ENCODE measurements at regions not wholly inside any gene's neighbourhood (a gene's known extent, or its start where the extent isn't known, plus 50 kb on each side); places are given as distances from the start of the nearest gene placed in this dataset.

- TF ChIP-seq EZH2 (IDR thresholded peaks at IDR 0.05; ENCODE audit: borderline replicate concordance, low read length) (no peak), CTCF (IDR thresholded peaks at IDR 0.05; ENCODE audit: low read length) (no peak)
- Histone ChIP-seq H3K9ac (ENCODE audit: low read length) (no peak overlapping the region), H2AFZ (ENCODE audit: low read length) (no peak overlapping the region), H3K4me1 (ENCODE audit: insufficient read depth, low read length, severe bottlenecking) (peaks cover 35% of the 10 kb centered on the region), H3K9me3 (ENCODE audit: low read length) (no peaks in the 10 kb centered on the region), H3K9me2 (ENCODE audit: low read depth, low read length) (no peaks in the 10 kb centered on the region), H3F3A (ENCODE audit: insufficient read depth, low read length) (no peaks in the 10 kb centered on the region), H3K4me3 (ENCODE audit: low read depth, low read length, poor library complexity, severe bottlenecking) (no peak overlapping the region), H3K4me2 (ENCODE audit: low read length) (no peak overlapping the region), H3K27me3 (ENCODE audit: insufficient read depth, low read length) (no peaks in the 10 kb centered on the region), H4K20me1 (ENCODE audit: insufficient read depth, low read length) (no peaks in the 10 kb centered on the region), H3K27ac (ENCODE audit: low read depth, low read length, poor library complexity, severe bottlenecking) (no peak overlapping the region), H3K36me3 (ENCODE audit: insufficient read depth, low read length) (no peaks in the 10 kb centered on the region), H3K79me2 (ENCODE audit: insufficient read depth, low read length) (no peaks in the 10 kb centered on the region)
These were observed 172.7 kb upstream of the CNOT2 start for GRCh38 chr12:70070494-70071007.

DNA sequence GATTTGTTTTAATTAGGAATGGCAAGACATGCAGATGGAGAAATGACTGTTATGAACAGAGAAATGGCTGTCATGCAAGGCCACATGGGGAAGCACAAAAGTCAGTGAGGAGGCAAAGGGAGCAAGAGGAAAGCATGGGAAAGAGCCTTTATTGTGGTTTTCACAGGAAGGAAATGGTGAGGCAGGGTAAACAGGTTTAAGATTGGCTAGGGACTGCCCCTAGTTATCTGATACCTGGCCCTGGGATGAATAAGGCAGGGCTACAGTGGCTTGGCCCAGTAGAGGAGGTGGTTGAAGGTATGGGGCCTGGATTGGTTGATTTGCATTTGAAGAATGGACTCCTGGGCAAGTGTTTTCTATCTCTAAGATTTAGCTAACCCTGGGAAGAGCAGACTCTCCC is 168.7 kb upstream of the CNOT2 start:
- no peak overlapping the region for H3K4me2 ChIP-seq (ENCODE audit: low read length)
- no peaks in the 10 kb centered on the region for H3F3A ChIP-seq (ENCODE audit: insufficient read depth, low read length)
- H3K27me3 ChIP-seq (ENCODE audit: insufficient read depth, low read length) = no peaks in the 10 kb centered on the region
- no peaks in the 10 kb centered on the region for H3K79me2 ChIP-seq (ENCODE audit: insufficient read depth, low read length)
- H3K9ac ChIP-seq (ENCODE audit: low read length) = no peak overlapping the region
- H3K36me3 ChIP-seq (ENCODE audit: insufficient read depth, low read length) = no peaks in the 10 kb centered on the region
- H3K27ac ChIP-seq (ENCODE audit: low read depth, low read length, poor library complexity, severe bottlenecking) = no peak overlapping the region
- no peaks in the 10 kb centered on the region for H3K9me2 ChIP-seq (ENCODE audit: low read depth, low read length)
- H3K4me3 ChIP-seq (ENCODE audit: low read depth, low read length, poor library complexity, severe bottlenecking) = no peak overlapping the region
- H3K9me3 ChIP-seq (ENCODE audit: low read length) = no peaks in the 10 kb centered on the region
- peaks cover 20% of the 10 kb centered on the region for H3K4me1 ChIP-seq (ENCODE audit: insufficient read depth, low read length, severe bottlenecking)
- TF ChIP-seq EZH2 (IDR thresholded peaks at IDR 0.05; ENCODE audit: borderline replicate concordance, low read length) (no peak), CTCF (IDR thresholded peaks at IDR 0.05; ENCODE audit: low read length) (no peak)
- H4K20me1 ChIP-seq (ENCODE audit: insufficient read depth, low read length) = no peaks in the 10 kb centered on the region
- H2AFZ ChIP-seq (ENCODE audit: low read length) = no peak overlapping the region

GRCh38 chr12:70077441-70077840 is 165.8 kb upstream of the CNOT2 start:
- Histone ChIP-seq H3F3A (ENCODE audit: insufficient read depth, low read length) (no peaks in the 10 kb centered on the region), H3K27me3 (ENCODE audit: insufficient read depth, low read length) (no peaks in the 10 kb centered on the region), H3K9me2 (ENCODE audit: low read depth, low read length) (no peaks in the 10 kb centered on the region), H2AFZ (ENCODE audit: low read length) (no peak overlapping the region), H3K36me3 (ENCODE audit: insufficient read depth, low read length) (no peaks in the 10 kb centered on the region), H3K4me1 (ENCODE audit: insufficient read depth, low read length, severe bottlenecking) (peaks cover 17% of the 10 kb centered on the region), H3K9me3 (ENCODE audit: low read length) (no peaks in the 10 kb centered on the region), H3K4me2 (ENCODE audit: low read length) (no peak overlapping the region), H3K9ac (ENCODE audit: low read length) (no peak overlapping the region), H3K79me2 (ENCODE audit: insufficient read depth, low read length) (no peaks in the 10 kb centered on the region), H3K27ac (ENCODE audit: low read depth, low read length, poor library complexity, severe bottlenecking) (no peak overlapping the region), H3K4me3 (ENCODE audit: low read depth, low read length, poor library complexity, severe bottlenecking) (no peak overlapping the region), H4K20me1 (ENCODE audit: insufficient read depth, low read length) (no peaks in the 10 kb centered on the region)
- TF ChIP-seq EZH2 (IDR thresholded peaks at IDR 0.05; ENCODE audit: borderline replicate concordance, low read length) = no peak
- no peak for TF ChIP-seq CTCF (IDR thresholded peaks at IDR 0.05; ENCODE audit: low read length)

Measured in OCI-LY1 (cell line).